HG02885 (cell line): ENCODE measurements at regions not wholly inside any gene's neighbourhood (a gene's known extent, or its start where the extent isn't known, plus 50 kb on each side); places are given as distances from the start of the nearest gene placed in this dataset.
"Not testable (repeated sequence)": the region's sequence is repeated elsewhere in the genome, so short reads cannot be mapped to it uniquely, and the experiment has no call there.

ENCODE experiments used
- ATAC-seq: cut with Tn5 transposase; IDR thresholded peaks from one replicate; pipeline ENCODE4 v1.9.1; 2021; ENCODE audit warnings: mild to moderate bottlenecking; ENCODE audit not compliant: unreplicated experiment, poor library complexity

- ATAC-seq = no peak
Observed at GRCh38 chr11:95413761-95414160, 182.8 kb upstream of the SESN3 start.

- ATAC-seq = no peak
Observed at GRCh38 chr11:95413021-95413420, 182.0 kb upstream of the SESN3 start.

- ATAC-seq = no peak
Observed at GRCh38 chr11:95412074-95412473, 181.1 kb upstream of the SESN3 start.

- not testable (repeated sequence) for ATAC-seq
Observed at GRCh38 chr11:95410707-95411106, 179.7 kb upstream of the SESN3 start.

- ATAC-seq = no peak
Observed at GRCh38 chr11:95406271-95406670, 175.3 kb upstream of the SESN3 start.

GRCh38 chr11:95404370-95404769 lies 173.4 kb upstream of the SESN3 start:
- no peak for ATAC-seq

GRCh38 chr11:95398437-95399112 lies 167.6 kb upstream of the SESN3 start:
- ATAC-seq = no peak

GRCh38 chr11:95392644-95393043 lies 161.6 kb upstream of the SESN3 start:
- ATAC-seq = no peak

GRCh38 chr11:95389427-95389826 lies 158.4 kb upstream of the SESN3 start:
- no peak for ATAC-seq

- ATAC-seq = no peak
Observed at GRCh38 chr11:95388086-95388485, 157.1 kb upstream of the SESN3 start.

GRCh38 chr11:95387325-95387724 lies 156.3 kb upstream of the SESN3 start:
- no peak for ATAC-seq

GRCh38 chr11:95385577-95385976 lies 154.6 kb upstream of the SESN3 start:
- ATAC-seq = no peak

GRCh38 chr11:95379479-95379878 lies 148.5 kb upstream of the SESN3 start:
- no peak for ATAC-seq

- no peak for ATAC-seq
Observed at GRCh38 chr11:95378789-95379188, 147.8 kb upstream of the SESN3 start.

- ATAC-seq = no peak
Observed at GRCh38 chr11:95378111-95378510, 147.1 kb upstream of the SESN3 start.

- no peak for ATAC-seq
Observed at GRCh38 chr11:95375886-95376285, 144.9 kb upstream of the SESN3 start.

- no peak for ATAC-seq
Observed at GRCh38 chr11:95375451-95375850, 144.4 kb upstream of the SESN3 start.

- ATAC-seq = no peak
Observed at GRCh38 chr11:95374105-95374504, 143.1 kb upstream of the SESN3 start.

GRCh38 chr11:95373241-95373640 lies 142.2 kb upstream of the SESN3 start:
- no peak for ATAC-seq

- ATAC-seq = no peak
Observed at GRCh38 chr11:95372097-95372656, 141.2 kb upstream of the SESN3 start.

- no peak for ATAC-seq
Observed at GRCh38 chr11:95371153-95371552, 140.2 kb upstream of the SESN3 start.

- no peak for ATAC-seq
Observed at GRCh38 chr11:95367726-95368125, 136.7 kb upstream of the SESN3 start.
